ENCODE measurements at regions not wholly inside any gene's neighbourhood (a gene's known extent, or its start where the extent isn't known, plus 50 kb on each side); places are given as distances from the start of the nearest gene placed in this dataset.

GRCh38 chr9:84499969-84500582 is 159.5 kb upstream of the SLC28A3 start:
- H3K4me3 ChIP-seq (ENCODE audit: low read depth, low read length): no peak overlapping the region
- DNase-seq (ENCODE audit: low read depth): peak; percentile 7
- TF ChIP-seq CTCF (IDR thresholded peaks at IDR 0.05; ENCODE audit: low read depth, low read length, missing control alignments): no peak

GRCh38 chr9:84500826-84501225 is 160.3 kb upstream of the SLC28A3 start:
- TF ChIP-seq CTCF (IDR thresholded peaks at IDR 0.05; ENCODE audit: low read depth, low read length, missing control alignments): no peak
- no peak overlapping the region for H3K4me3 ChIP-seq (ENCODE audit: low read depth, low read length)
- DNase-seq (ENCODE audit: low read depth): no peak

- no peak for TF ChIP-seq CTCF (IDR thresholded peaks at IDR 0.05; ENCODE audit: low read depth, low read length, missing control alignments)
- H3K4me3 ChIP-seq (ENCODE audit: low read depth, low read length): no peak overlapping the region
- DNase-seq (ENCODE audit: low read depth): no peak
These were observed 161.0 kb upstream of the SLC28A3 start for GRCh38 chr9:84501587-84501986.

- no peak for TF ChIP-seq CTCF (IDR thresholded peaks at IDR 0.05; ENCODE audit: low read depth, low read length, missing control alignments)
- DNase-seq (ENCODE audit: low read depth): no peak
- no peak overlapping the region for H3K4me3 ChIP-seq (ENCODE audit: low read depth, low read length)
These were observed 161.5 kb upstream of the SLC28A3 start for GRCh38 chr9:84502066-84502465.

- no peak for DNase-seq (ENCODE audit: low read depth)
- no peak for TF ChIP-seq CTCF (IDR thresholded peaks at IDR 0.05; ENCODE audit: low read depth, low read length, missing control alignments)
- no peak overlapping the region for H3K4me3 ChIP-seq (ENCODE audit: low read depth, low read length)
These were observed 163.8 kb upstream of the SLC28A3 start for GRCh38 chr9:84504360-84504759.

- no peak for DNase-seq (ENCODE audit: low read depth)
- no peak overlapping the region for H3K4me3 ChIP-seq (ENCODE audit: low read depth, low read length)
- no peak for TF ChIP-seq CTCF (IDR thresholded peaks at IDR 0.05; ENCODE audit: low read depth, low read length, missing control alignments)
These were observed 157.9 kb upstream of the NTRK2 start for GRCh38 chr9:84511651-84512050.

GRCh38 chr9:84512493-84512892 is 157.0 kb upstream of the NTRK2 start:
- no peak for DNase-seq (ENCODE audit: low read depth)
- H3K4me3 ChIP-seq (ENCODE audit: low read depth, low read length): no peak overlapping the region
- TF ChIP-seq CTCF (IDR thresholded peaks at IDR 0.05; ENCODE audit: low read depth, low read length, missing control alignments): no peak

Data from GM12864 (cell line).